ENCODE measurements at regions not wholly inside any gene's neighbourhood (a gene's known extent, or its start where the extent isn't known, plus 50 kb on each side); places are given as distances from the start of the nearest gene placed in this dataset.
"Not testable (repeated sequence)": the region's sequence is repeated elsewhere in the genome, so short reads cannot be mapped to it uniquely, and the experiment has no call there.

DNA sequence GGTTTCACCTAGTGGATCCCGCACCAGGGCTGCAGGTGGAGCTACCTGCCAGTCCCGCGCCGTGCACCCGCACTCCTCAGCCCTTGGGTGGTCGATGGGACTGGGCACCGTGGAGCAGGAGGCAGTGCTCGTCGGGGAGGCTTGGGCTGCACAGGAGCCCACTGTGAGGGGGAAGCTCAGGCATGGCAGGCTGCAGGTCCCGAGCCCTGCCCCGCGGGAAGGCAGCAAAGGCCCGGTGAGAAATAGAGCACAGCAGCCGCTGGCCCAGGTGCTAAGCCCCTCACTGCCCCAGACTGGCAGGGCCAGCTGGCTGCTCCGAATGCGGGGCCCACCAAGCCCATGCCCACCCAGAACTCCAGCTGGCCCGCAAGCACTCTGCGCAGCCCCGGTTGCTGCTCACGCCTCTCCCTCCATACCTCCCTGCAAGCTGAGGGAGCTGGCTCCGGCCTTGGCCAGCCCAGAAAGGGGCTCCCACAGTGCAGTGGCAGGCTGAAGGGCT, 872.7 kb downstream of the PCDH17 start:
- intact Hi-C loops (cut with micrococcal nuclease); H3K27me3 Mint-ChIP-seq (ENCODE audit: low read depth); H3K27ac Mint-ChIP-seq; H3K4me3 Mint-ChIP-seq (ENCODE audit: low read depth); H3K36me3 Mint-ChIP-seq (ENCODE audit: low read depth); H3K4me1 Mint-ChIP-seq (ENCODE audit: low read depth); DNase-seq (ENCODE audit: low spot score): not testable (repeated sequence)
- H3K9me3 Mint-ChIP-seq, result peaks cover 28% of the 10 kb centered on the region

DNA sequence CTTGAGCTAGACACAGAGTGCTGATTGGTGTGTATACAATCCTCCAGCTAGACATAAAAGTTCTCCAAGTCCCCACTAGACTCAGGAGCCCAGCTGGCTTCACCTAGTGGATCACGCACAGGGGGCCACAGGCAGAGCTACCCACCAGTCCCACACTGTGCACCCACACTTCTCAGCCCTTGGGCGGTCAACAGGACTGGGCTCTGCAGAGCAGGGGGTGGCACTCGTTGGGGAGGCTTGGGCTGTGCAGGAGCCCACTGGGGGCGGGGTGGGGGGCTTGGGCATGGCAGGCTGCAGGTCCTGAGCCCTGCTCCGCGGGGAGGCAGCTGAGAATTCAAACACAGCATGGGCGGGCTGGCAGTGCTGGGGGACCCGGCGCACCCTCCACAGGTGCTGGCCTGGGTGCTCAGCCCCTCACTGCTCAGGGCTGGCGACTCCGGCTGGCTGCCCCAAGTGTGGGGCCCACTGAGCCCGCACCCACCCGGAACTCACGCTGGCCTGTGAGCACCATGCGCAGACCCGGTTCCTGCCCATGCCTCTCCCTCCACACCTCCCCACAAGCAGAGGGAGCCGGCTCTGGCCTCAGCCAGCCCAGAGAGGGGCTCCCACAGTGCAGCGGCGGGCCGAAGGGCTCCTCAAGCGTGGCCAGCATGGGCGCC, 873.8 kb downstream of the PCDH17 start:
- H3K27ac Mint-ChIP-seq; DNase-seq (ENCODE audit: low spot score); H3K36me3 Mint-ChIP-seq (ENCODE audit: low read depth); intact Hi-C loops (cut with micrococcal nuclease); H3K4me1 Mint-ChIP-seq (ENCODE audit: low read depth); H3K27me3 Mint-ChIP-seq (ENCODE audit: low read depth); H3K4me3 Mint-ChIP-seq (ENCODE audit: low read depth): not testable (repeated sequence)
- peaks cover 34% of the 10 kb centered on the region for H3K9me3 Mint-ChIP-seq

DNA sequence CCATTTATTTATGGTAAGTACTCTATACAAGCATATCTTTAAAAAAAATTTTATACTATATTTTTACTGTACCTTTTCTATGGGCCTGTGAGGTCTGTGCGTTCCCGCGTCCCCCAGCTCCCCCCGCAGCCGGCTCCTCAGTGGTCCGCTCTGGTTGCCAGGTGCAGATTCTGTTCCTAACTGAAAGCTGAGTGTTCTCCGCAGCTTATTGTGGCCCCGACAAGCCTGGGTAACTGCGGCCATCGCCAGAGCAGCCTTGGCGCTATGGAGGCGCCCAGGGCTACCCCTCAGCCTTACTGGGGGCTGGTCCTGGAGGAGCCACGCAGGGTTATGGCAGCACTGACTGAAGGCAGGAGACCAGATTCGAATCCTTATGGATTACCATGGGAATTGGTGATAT, 896.8 kb downstream of the PCDH17 start:
- no peaks in the 10 kb centered on the region for H3K36me3 Mint-ChIP-seq (ENCODE audit: low read depth)
- intact Hi-C loops (cut with micrococcal nuclease), result no loop called here
- no peaks in the 10 kb centered on the region for H3K27me3 Mint-ChIP-seq (ENCODE audit: low read depth)
- H3K4me1 Mint-ChIP-seq (ENCODE audit: low read depth), result no peaks in the 10 kb centered on the region
- H3K4me3 Mint-ChIP-seq (ENCODE audit: low read depth), result no peak overlapping the region
- H3K9me3 Mint-ChIP-seq, result peaks cover 32% of the 10 kb centered on the region
- DNase-seq (ENCODE audit: low spot score), result no peak
- H3K27ac Mint-ChIP-seq, result no peak overlapping the region

DNA sequence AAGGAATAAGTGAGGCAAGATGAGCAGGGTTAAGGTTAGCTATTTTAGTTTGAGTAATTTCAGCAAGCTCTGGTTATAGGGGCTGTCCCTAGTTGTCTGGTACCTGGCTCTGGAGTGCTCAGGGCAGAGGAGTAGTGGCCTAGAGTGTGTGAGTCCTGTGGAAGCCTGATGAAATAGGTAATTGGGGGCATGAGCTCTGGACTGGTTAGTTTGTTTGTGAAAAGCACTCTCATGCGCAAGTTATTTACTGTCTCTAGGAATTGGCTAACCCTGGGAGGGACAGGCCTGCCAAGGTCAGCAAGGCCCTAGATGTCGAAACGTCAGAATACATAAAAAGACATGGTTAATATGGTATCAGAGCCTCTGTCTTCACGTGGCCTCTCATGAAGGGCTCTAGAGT, 900.1 kb downstream of the PCDH17 start:
- no peaks in the 10 kb centered on the region for H3K4me1 Mint-ChIP-seq (ENCODE audit: low read depth)
- H3K27me3 Mint-ChIP-seq (ENCODE audit: low read depth), result no peaks in the 10 kb centered on the region
- no peak overlapping the region for H3K4me3 Mint-ChIP-seq (ENCODE audit: low read depth)

DNA sequence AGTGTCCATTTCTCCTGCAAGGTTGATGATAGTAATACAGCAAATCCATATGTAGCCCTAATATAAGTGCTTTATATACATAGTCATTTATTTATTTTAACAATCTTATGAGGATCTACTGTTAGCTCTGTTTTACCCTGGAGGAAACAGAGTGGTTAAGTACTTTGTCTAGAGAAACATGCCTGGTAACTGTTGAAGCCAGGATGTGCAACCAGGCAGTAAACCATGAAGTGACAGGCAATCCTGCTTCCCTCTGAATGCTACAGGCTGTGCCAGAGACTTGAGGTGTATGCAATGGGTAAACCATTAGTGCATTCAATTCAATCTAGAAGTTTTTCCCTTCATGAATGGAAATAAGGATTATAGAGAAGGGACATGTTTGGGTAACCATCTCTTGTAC, 911.0 kb downstream of the PCDH17 start:
- Mint-ChIP-seq H3K27me3 (ENCODE audit: low read depth) (no peaks in the 10 kb centered on the region), H3K4me1 (ENCODE audit: low read depth) (no peaks in the 10 kb centered on the region), H3K36me3 (ENCODE audit: low read depth) (no peaks in the 10 kb centered on the region), H3K9me3 (peaks cover 30% of the 10 kb centered on the region), H3K27ac (no peak overlapping the region), H3K4me3 (ENCODE audit: low read depth) (no peak overlapping the region)
- DNase-seq (ENCODE audit: low spot score), result no peak
- intact Hi-C loops (cut with micrococcal nuclease), result no loop called here

More for the DNA sequence above, 900.1 kb downstream of the PCDH17 start:
- H3K27ac Mint-ChIP-seq, result no peak overlapping the region
- peaks cover 41% of the 10 kb centered on the region for H3K9me3 Mint-ChIP-seq
- DNase-seq (ENCODE audit: low spot score), result no peak
- no peaks in the 10 kb centered on the region for H3K36me3 Mint-ChIP-seq (ENCODE audit: low read depth)
- intact Hi-C loops (cut with micrococcal nuclease), result no loop called here

DNA sequence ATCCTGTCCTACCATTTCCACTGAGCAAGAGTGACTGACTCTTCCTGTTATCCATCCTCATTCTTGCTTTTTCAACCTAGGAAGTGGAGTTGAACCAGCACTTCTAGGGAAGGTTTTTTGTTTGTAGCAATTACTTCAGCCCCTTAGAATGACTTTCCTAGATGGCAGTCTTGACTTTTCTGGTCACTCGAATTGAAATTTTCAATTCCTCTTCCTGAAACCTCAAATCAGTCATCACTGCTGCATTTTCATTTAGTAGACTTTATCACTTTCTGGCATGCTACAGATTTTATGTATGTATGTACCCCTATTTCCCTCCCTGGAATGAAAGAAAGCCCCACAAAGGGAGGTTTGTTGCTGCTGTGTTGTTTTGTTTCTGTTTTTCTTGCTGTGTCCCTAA, 915.9 kb downstream of the PCDH17 start:
- intact Hi-C loops (cut with micrococcal nuclease), result no loop called here
- H3K9me3 Mint-ChIP-seq, result peaks cover 16% of the 10 kb centered on the region
- no peak overlapping the region for H3K27ac Mint-ChIP-seq
- no peaks in the 10 kb centered on the region for H3K4me1 Mint-ChIP-seq (ENCODE audit: low read depth)
- no peak overlapping the region for H3K4me3 Mint-ChIP-seq (ENCODE audit: low read depth)
- no peaks in the 10 kb centered on the region for H3K36me3 Mint-ChIP-seq (ENCODE audit: low read depth)
- no peak for DNase-seq (ENCODE audit: low spot score)
- no peaks in the 10 kb centered on the region for H3K27me3 Mint-ChIP-seq (ENCODE audit: low read depth)

DNA sequence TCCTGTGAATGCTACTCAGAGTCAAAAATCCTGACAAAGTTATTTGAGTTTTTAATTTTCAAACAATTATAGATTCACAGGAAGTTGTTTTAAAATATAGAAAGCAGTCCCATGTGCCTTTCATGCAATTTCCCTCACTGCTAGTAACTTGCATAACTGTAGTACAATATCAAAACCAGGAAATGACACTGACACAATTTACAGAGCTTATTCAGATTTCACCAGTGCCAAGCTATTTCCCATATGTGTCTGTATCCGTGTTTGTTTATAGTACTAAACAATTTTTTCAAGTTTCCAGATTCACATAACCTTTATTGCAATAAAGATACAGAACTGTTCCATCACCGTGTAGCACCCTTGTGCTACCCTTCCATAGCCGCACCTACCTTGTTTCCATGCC, 934.6 kb downstream of the PCDH17 start:
- no peak overlapping the region for H3K27ac Mint-ChIP-seq
- no peak for DNase-seq (ENCODE audit: low spot score)
- intact Hi-C loops (cut with micrococcal nuclease), result no loop called here
- no peaks in the 10 kb centered on the region for H3K4me1 Mint-ChIP-seq (ENCODE audit: low read depth)
- H3K27me3 Mint-ChIP-seq (ENCODE audit: low read depth), result no peaks in the 10 kb centered on the region
- H3K9me3 Mint-ChIP-seq, result peaks cover 10% of the 10 kb centered on the region
- H3K36me3 Mint-ChIP-seq (ENCODE audit: low read depth), result no peaks in the 10 kb centered on the region
- H3K4me3 Mint-ChIP-seq (ENCODE audit: low read depth), result no peak overlapping the region

DNA sequence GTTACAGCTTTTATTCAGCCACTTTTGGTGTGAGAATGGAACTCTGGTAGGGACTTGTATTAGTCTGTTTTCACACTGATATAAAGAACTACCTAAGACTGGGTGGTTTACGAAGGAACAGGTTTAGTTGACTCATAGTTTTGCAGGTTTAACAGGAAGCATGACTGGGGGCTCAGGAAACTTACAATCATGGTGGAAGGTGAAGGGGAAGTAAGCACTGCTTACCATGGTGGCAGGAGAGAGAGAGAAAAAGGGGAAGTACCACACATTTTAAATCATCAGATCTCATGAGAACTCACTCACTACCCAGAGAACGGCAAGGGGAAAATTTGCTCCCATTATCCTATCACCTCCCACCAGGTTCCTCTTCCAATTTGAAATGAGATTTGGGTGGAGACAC, 942.2 kb downstream of the PCDH17 start:
- H3K27me3 Mint-ChIP-seq (ENCODE audit: low read depth), result no peaks in the 10 kb centered on the region
- intact Hi-C loops (cut with micrococcal nuclease), result no loop called here

DNA sequence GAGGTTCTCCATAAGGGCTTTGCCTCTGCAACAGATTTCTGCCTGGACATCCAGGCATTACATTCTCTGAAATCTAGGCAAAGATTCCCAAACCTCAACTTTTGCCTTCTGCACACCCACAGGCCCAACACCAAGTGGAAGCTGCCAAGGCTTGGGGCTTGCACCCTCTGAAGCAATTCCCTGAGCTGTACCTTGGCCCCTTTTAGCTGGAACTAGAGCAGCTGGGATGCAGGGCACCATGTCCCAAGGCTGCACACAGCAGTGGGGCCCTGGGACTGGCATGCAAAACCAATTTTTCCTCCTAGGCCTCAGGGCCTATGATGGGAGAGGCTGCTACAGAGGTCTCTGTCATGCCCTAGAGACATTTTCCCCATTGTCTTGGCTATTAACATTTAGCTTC, 943.2 kb downstream of the PCDH17 start:
- no peak overlapping the region for H3K4me3 Mint-ChIP-seq (ENCODE audit: low read depth)
- H3K27ac Mint-ChIP-seq, result no peak overlapping the region
- no peaks in the 10 kb centered on the region for H3K27me3 Mint-ChIP-seq (ENCODE audit: low read depth)
- no peak for DNase-seq (ENCODE audit: low spot score)
- intact Hi-C loops (cut with micrococcal nuclease), result no loop called here
- no peaks in the 10 kb centered on the region for H3K36me3 Mint-ChIP-seq (ENCODE audit: low read depth)
- peaks cover 64% of the 10 kb centered on the region for H3K9me3 Mint-ChIP-seq
- no peaks in the 10 kb centered on the region for H3K4me1 Mint-ChIP-seq (ENCODE audit: low read depth)

More for the DNA sequence above, 942.2 kb downstream of the PCDH17 start:
- peaks cover 54% of the 10 kb centered on the region for H3K9me3 Mint-ChIP-seq
- H3K4me3 Mint-ChIP-seq (ENCODE audit: low read depth), result no peak overlapping the region
- DNase-seq (ENCODE audit: low spot score), result no peak
- H3K4me1 Mint-ChIP-seq (ENCODE audit: low read depth), result no peaks in the 10 kb centered on the region
- H3K36me3 Mint-ChIP-seq (ENCODE audit: low read depth), result no peaks in the 10 kb centered on the region
- H3K27ac Mint-ChIP-seq, result no peak overlapping the region

DNA sequence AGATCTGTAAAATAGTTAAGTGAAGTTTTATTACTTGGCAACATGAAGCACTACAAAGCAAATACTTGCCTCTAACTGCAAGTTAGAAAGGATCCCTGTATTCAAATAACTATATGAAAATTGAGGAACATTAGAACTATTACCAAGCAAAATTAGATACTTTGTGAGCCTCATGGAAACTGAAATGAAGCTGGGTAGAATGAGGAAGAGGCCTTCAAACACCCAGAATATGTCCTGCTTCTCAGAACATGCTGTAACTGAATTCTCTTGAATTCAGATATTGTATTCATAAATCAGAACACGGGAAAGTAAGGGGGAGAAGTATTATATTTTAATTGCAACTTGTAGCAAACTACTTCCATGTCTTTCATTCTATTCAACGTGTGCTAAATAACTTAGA, 947.9 kb downstream of the PCDH17 start:
- no peak overlapping the region for H3K4me3 Mint-ChIP-seq (ENCODE audit: low read depth)
- no peaks in the 10 kb centered on the region for H3K4me1 Mint-ChIP-seq (ENCODE audit: low read depth)
- DNase-seq (ENCODE audit: low spot score), result no peak
- H3K27me3 Mint-ChIP-seq (ENCODE audit: low read depth), result no peaks in the 10 kb centered on the region
- no peaks in the 10 kb centered on the region for H3K36me3 Mint-ChIP-seq (ENCODE audit: low read depth)
- H3K9me3 Mint-ChIP-seq, result peaks cover 42% of the 10 kb centered on the region
- no peak overlapping the region for H3K27ac Mint-ChIP-seq
- intact Hi-C loops (cut with micrococcal nuclease), result no loop called here

DNA sequence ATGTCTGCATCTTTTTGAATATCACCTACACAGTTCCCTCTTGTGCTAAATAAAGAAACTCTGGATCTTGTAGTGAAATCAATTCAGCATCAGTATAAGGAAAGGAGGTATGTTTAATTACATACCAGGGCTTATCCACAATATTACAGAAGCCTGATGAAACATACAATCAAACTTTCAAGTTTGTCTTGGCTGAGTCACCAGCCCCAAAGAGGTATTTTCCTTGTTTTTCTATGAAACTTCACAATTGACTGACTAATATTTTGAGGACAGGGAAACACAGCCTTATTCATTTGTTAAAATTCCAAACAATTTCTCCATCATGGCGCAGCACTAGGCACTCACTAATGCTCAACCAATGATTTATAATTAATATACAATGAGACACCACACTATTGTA, 952.4 kb downstream of the PCDH17 start:
- H3K27me3 Mint-ChIP-seq (ENCODE audit: low read depth), result no peaks in the 10 kb centered on the region
- no peaks in the 10 kb centered on the region for H3K4me1 Mint-ChIP-seq (ENCODE audit: low read depth)
- no peak overlapping the region for H3K27ac Mint-ChIP-seq
- no peak overlapping the region for H3K4me3 Mint-ChIP-seq (ENCODE audit: low read depth)
- DNase-seq (ENCODE audit: low spot score), result no peak
- H3K36me3 Mint-ChIP-seq (ENCODE audit: low read depth), result no peaks in the 10 kb centered on the region
- peaks cover 24% of the 10 kb centered on the region for H3K9me3 Mint-ChIP-seq
- intact Hi-C loops (cut with micrococcal nuclease), result no loop called here

DNA sequence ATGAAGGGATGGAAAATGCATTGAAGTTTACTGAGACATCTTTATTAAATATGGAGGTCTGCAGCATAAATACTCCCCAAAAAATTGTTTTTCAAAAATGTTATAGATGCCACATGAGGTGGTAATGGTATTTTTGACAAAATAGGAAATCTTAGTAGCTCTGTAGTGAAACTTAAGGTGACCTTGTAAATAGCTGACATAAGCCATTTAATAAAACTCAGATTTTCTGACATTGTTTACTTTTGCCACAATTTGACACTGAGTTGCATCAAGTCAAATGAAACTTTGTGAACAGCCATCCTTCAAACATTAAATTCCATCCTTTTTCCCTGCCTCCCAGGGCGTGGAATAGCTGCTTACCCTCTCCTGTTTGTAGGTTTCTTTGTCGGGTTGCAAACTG, 953.1 kb downstream of the PCDH17 start:
- no peak for DNase-seq (ENCODE audit: low spot score)
- H3K4me1 Mint-ChIP-seq (ENCODE audit: low read depth), result no peaks in the 10 kb centered on the region
- H3K36me3 Mint-ChIP-seq (ENCODE audit: low read depth), result no peaks in the 10 kb centered on the region
- H3K27me3 Mint-ChIP-seq (ENCODE audit: low read depth), result no peaks in the 10 kb centered on the region
- H3K9me3 Mint-ChIP-seq, result peaks cover 23% of the 10 kb centered on the region
- intact Hi-C loops (cut with micrococcal nuclease), result no loop called here
- H3K4me3 Mint-ChIP-seq (ENCODE audit: low read depth), result no peak overlapping the region
- no peak overlapping the region for H3K27ac Mint-ChIP-seq

DNA sequence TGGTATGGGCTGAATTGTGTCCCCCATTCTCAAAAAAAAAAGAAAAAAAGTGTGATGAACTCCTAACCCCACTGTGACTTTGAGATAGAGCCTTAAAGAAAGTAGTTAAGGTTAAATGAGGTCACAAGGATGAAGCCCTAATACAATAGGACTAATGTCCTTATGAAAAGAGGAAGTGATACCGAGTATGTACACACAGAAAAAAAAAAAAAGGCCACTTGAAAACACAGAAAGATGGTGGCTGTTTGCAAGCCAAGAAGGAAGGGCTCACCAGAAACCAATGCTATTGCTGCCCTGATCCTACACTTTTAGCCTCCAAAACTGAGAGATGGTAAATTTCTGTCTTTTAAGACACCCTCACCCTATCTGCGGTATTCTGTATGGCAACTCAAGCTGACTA, 955.6 kb downstream of the PCDH17 start:
- no peak for DNase-seq (ENCODE audit: low spot score)
- Mint-ChIP-seq H3K4me1 (ENCODE audit: low read depth) (no peaks in the 10 kb centered on the region), H3K27me3 (ENCODE audit: low read depth) (no peaks in the 10 kb centered on the region), H3K9me3 (peaks cover 20% of the 10 kb centered on the region), H3K4me3 (ENCODE audit: low read depth) (no peak overlapping the region), H3K27ac (no peak overlapping the region), H3K36me3 (ENCODE audit: low read depth) (no peaks in the 10 kb centered on the region)
- intact Hi-C loops (cut with micrococcal nuclease), result no loop called here

DNA sequence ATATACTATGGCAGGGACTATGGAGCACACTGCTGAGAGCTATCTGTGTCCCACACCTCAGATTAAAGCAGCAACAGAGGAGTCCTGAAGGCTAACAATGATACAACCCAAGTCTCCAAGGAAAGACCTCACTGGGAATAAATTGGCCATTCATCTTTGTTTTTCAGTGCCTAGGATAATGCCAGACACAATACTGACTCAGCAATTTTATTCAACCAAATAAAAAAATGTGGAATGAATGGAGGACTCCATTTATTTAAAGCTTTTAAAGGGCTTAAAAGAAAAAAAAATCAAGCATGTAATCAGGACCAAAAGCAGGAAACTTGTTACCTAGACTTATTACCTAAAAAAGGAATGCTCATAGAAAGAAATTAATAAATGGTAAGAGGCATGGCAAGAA, 960.5 kb downstream of the PCDH17 start:
- Mint-ChIP-seq H3K4me3 (ENCODE audit: low read depth) (no peak overlapping the region), H3K9me3 (peaks cover 25% of the 10 kb centered on the region), H3K27ac (no peak overlapping the region), H3K36me3 (ENCODE audit: low read depth) (no peaks in the 10 kb centered on the region), H3K4me1 (ENCODE audit: low read depth) (no peaks in the 10 kb centered on the region), H3K27me3 (ENCODE audit: low read depth) (no peaks in the 10 kb centered on the region)
- DNase-seq (ENCODE audit: low spot score), result no peak
- intact Hi-C loops (cut with micrococcal nuclease), result no loop called here

All from activated T-helper 2 cell treated with anti-CD3 and anti-CD28 coated beads, Interferon-gamma antibody, Interleukin-2, Interleukin-4, amounts not matched to agents 10 μg/mL and 5 μg/mL and 100 μg/mL, durations not matched to agents 14 hours and 24 hours and 36 hours (primary cell).